Chondrocyte (in vitro differentiated cells): ENCODE measurements at regions not wholly inside any gene's neighbourhood (a gene's known extent, or its start where the extent isn't known, plus 50 kb on each side); places are given as distances from the start of the nearest gene placed in this dataset.

Experiments
- DNase-seq: peaks from one replicate; pipeline ENCODE4 v3.0.0; 2021; ENCODE audit warnings: mixed read lengths, low spot score
- H3K27ac Mint-ChIP-seq: one replicate; pipeline ENCODE4 v1.8.0; 2021; ENCODE audit warnings: mild to moderate bottlenecking, moderate library complexity, mixed read lengths; ENCODE audit not compliant: unreplicated experiment
- H3K27me3 Mint-ChIP-seq: 2 replicates; pipeline ENCODE4 v1.8.0; 2021; ENCODE audit warnings: low read depth, mixed read lengths
- H3K36me3 Mint-ChIP-seq: 2 replicates; pipeline ENCODE4 v1.8.0; 2021; ENCODE audit warnings: low read depth, mixed read lengths
- H3K4me1 Mint-ChIP-seq: 2 replicates; pipeline ENCODE4 v1.8.0; 2021; ENCODE audit warnings: low read depth, mild to moderate bottlenecking, mixed read lengths
- H3K4me3 Mint-ChIP-seq: one replicate; pipeline ENCODE4 v1.8.0; 2021; ENCODE audit warnings: mild to moderate bottlenecking, moderate library complexity, mixed read lengths; ENCODE audit not compliant: unreplicated experiment
- H3K9me3 Mint-ChIP-seq: 2 replicates; pipeline ENCODE4 v1.8.0; 2021; ENCODE audit warnings: low read depth, mixed read lengths
- CTCF ChIP-seq: fragments of 200-600 bp; sonication (generic); IDR thresholded peaks from 2 replicates; pipeline ENCODE4 v1.5.0; 2021; ENCODE audit warnings: antibody characterized with exemption, mild to moderate bottlenecking, moderate library complexity

- Mint-ChIP-seq H3K27ac (no peak overlapping the region), H3K36me3 (no peaks in the 10 kb centered on the region)
Observed at GRCh38 chr2:126444512-126444911, 211.4 kb upstream of the GYPC start.

GRCh38 chr2:126446106-126446695 lies 209.8 kb upstream of the GYPC start:
- TF ChIP-seq CTCF: no peak
- Mint-ChIP-seq H3K27ac (no peak overlapping the region), H3K36me3 (no peaks in the 10 kb centered on the region), H3K9me3 (no peaks in the 10 kb centered on the region), H3K4me1 (no peaks in the 10 kb centered on the region), H3K27me3 (peaks cover 5% of the 10 kb centered on the region), H3K4me3 (no peak overlapping the region)
- no peak for DNase-seq

More at GRCh38 chr2:126444512-126444911, 211.4 kb upstream of the GYPC start:
- no peak for DNase-seq
- H3K27me3 Mint-ChIP-seq: peaks cover 10% of the 10 kb centered on the region
- H3K9me3 Mint-ChIP-seq: no peaks in the 10 kb centered on the region
- H3K4me3 Mint-ChIP-seq: no peak overlapping the region
- H3K4me1 Mint-ChIP-seq: no peaks in the 10 kb centered on the region
- no peak for TF ChIP-seq CTCF

GRCh38 chr2:126448611-126449010 lies 207.3 kb upstream of the GYPC start:
- no peak overlapping the region for H3K27ac Mint-ChIP-seq
- DNase-seq: no peak
- H3K4me3 Mint-ChIP-seq: no peak overlapping the region
- no peaks in the 10 kb centered on the region for H3K4me1 Mint-ChIP-seq
- peaks cover 5% of the 10 kb centered on the region for H3K27me3 Mint-ChIP-seq
- no peaks in the 10 kb centered on the region for H3K9me3 Mint-ChIP-seq
- no peaks in the 10 kb centered on the region for H3K36me3 Mint-ChIP-seq
- TF ChIP-seq CTCF: no peak

- Mint-ChIP-seq H3K27ac (no peak overlapping the region), H3K36me3 (no peaks in the 10 kb centered on the region), H3K4me1 (no peaks in the 10 kb centered on the region), H3K4me3 (no peak overlapping the region), H3K27me3 (peaks cover 7% of the 10 kb centered on the region), H3K9me3 (peaks cover 8% of the 10 kb centered on the region)
- DNase-seq: no peak
- no peak for TF ChIP-seq CTCF
Observed at GRCh38 chr2:126449677-126450076, 206.3 kb upstream of the GYPC start.

- no peak overlapping the region for H3K4me3 Mint-ChIP-seq
- H3K4me1 Mint-ChIP-seq: no peaks in the 10 kb centered on the region
- peaks cover 6% of the 10 kb centered on the region for H3K27me3 Mint-ChIP-seq
- TF ChIP-seq CTCF: no peak
- H3K36me3 Mint-ChIP-seq: no peaks in the 10 kb centered on the region
- no peaks in the 10 kb centered on the region for H3K9me3 Mint-ChIP-seq
- no peak for DNase-seq
- no peak overlapping the region for H3K27ac Mint-ChIP-seq
Observed at GRCh38 chr2:126463892-126464674, 191.9 kb upstream of the GYPC start.
